ENCODE measurements at regions not wholly inside any gene's neighbourhood (a gene's known extent, or its start where the extent isn't known, plus 50 kb on each side); places are given as distances from the start of the nearest gene placed in this dataset.

- no peak for TF ChIP-seq ZIC2 (tag by site-specific recombination; IDR thresholded peaks at IDR 0.05)
- TF ChIP-seq ZNF121 (tag by site-specific recombination; IDR thresholded peaks at IDR 0.05): no peak
- no peak for TF ChIP-seq ZNF23 (tag by site-specific recombination; IDR thresholded peaks at IDR 0.05; ENCODE audit: borderline replicate concordance)
- no peak for TF ChIP-seq ZNF16 (tag by site-specific recombination; IDR thresholded peaks at IDR 0.05; ENCODE audit: low read depth)
- TF ChIP-seq CTCF (tag by site-specific recombination; IDR thresholded peaks at IDR 0.05): no peak
- no peak for TF ChIP-seq ZNF791 (tag by site-specific recombination; IDR thresholded peaks at IDR 0.05)
Observed at GRCh38 chr2:17107151-17107550, 411.1 kb downstream of the RAD51AP2 start.
